HCT116 (cell line): ENCODE measurements at regions not wholly inside any gene's neighbourhood (a gene's known extent, or its start where the extent isn't known, plus 50 kb on each side); places are given as distances from the start of the nearest gene placed in this dataset.

Source experiments
- ATAC-seq: fragments of 200-7000 bp; cut with Tn5 transposase; 2 replicates; pipeline ENCODE4 v1.9.1; 2020; ENCODE audit warnings: mild to moderate bottlenecking, moderate library complexity
- BruUV-seq: library from RNA; stranded (reverse); fragments of 400-500 nt; replicated peaks from 2 replicates; lab custom pipeline; 2021; lab: Mats Ljungman, UMichigan
- CTCF ChIA-PET: fragments of 300-600 bp; sonication (Branson Sonifier 250); formaldehyde crosslinking; loops from one replicate; lab custom pipeline; 2021; ENCODE audit warnings: antibody characterized with exemption; lab: Charles Lee
- POLR2A ChIA-PET: fragments of 300-600, 350-600 bp; sonication (Branson Sonifier 250); formaldehyde crosslinking; loops from one replicate; lab custom pipeline; 2021; ENCODE audit warnings: antibody characterized with exemption; lab: Charles Lee
- RAD21 ChIA-PET, 2 experiments: fragments of 300-600 bp; sonication (Branson Sonifier 250); formaldehyde crosslinking; loops; one replicate each; lab custom pipeline; 2023; ENCODE audit warnings: low total read pairs in 2 of 2; ENCODE audit not compliant: uncharacterized antibody in 2 of 2, unreplicated experiment in 2 of 2, low non-redundant PET in 1 of 2; lab: Charles Lee
- DNase-seq: peaks from one replicate; pipeline ENCODE4 v3.0.0-alpha.2; 2010; ENCODE audit warnings: low read depth, low spot score
- H2AFZ ChIP-seq: fragments of 200-600 bp; shearing (Covaris generic), sonication (generic); 2 replicates; pipeline ENCODE4 v1.6.1; 2017; ENCODE audit warnings: low read depth, mixed run types, mixed read lengths, antibody characterized with exemption, low read length; ENCODE audit not compliant: poor library complexity, severe bottlenecking
- H3K27ac ChIP-seq: 2 replicates; pipeline ENCODE4 v1.5.1; 2012; ENCODE audit warnings: low read depth, low read length
- H3K27me3 ChIP-seq: fragments of 200-600 bp; sonication (generic); 2 replicates; pipeline ENCODE4 v1.6.1; 2016; ENCODE audit warnings: mixed run types, low read length, mixed read lengths; ENCODE audit not compliant: insufficient read depth
- H3K36me3 ChIP-seq, 2 experiments: fragments of 200-500 bp in 1 of 2; fragments of 200-600 bp in 1 of 2; sonication (Bioruptor generic) in 1 of 2; sonication (generic) in 1 of 2; 2 replicates each; pipeline versions ENCODE4 v1.5.1 to v1.6.1; 2014 to 2016; ENCODE audit warnings: low read length in 2 of 2, inconsistent platforms in 1 of 2, mixed read lengths in 1 of 2, mixed run types in 1 of 2; ENCODE audit not compliant: insufficient read depth in 2 of 2, control insufficient read depth in 1 of 2
- H3K4me1 ChIP-seq, 2 experiments: fragments of 200-600 bp in 1 of 2; sonication (generic) in 1 of 2; 2 replicates each; pipeline versions ENCODE4 v1.5.1 to v1.6.1; 2012 to 2017; ENCODE audit warnings: low read length in 2 of 2, inconsistent platforms in 1 of 2, mild to moderate bottlenecking in 1 of 2, mixed read lengths in 1 of 2, mixed run types in 1 of 2, moderate library complexity in 1 of 2; ENCODE audit not compliant: insufficient read depth in 2 of 2, control insufficient read depth in 1 of 2
- H3K4me2 ChIP-seq: fragments of 200-600 bp; sonication (generic); 2 replicates; pipeline ENCODE4 v1.6.1; 2017; ENCODE audit warnings: mixed run types, low read length, mixed read lengths
- H3K4me3 ChIP-seq, 2 experiments: fragments of 200-600 bp in 1 of 2; sonication (generic) in 1 of 2; replicated peaks in 1 of 2; 2 replicates each; pipeline ENCODE4 v1.5.1; 2011 to 2016; ENCODE audit warnings: low read length in 2 of 2, control low read depth in 1 of 2, low read depth in 1 of 2, mild to moderate bottlenecking in 1 of 2, mixed read lengths in 1 of 2, mixed run types in 1 of 2
- H3K79me2 ChIP-seq: fragments of 200-600 bp; sonication (generic); 2 replicates; pipeline ENCODE4 v1.6.1; 2017; ENCODE audit warnings: mild to moderate bottlenecking, mixed run types, low read length, moderate library complexity, mixed read lengths; ENCODE audit not compliant: insufficient read depth
- H3K9ac ChIP-seq: fragments of 200-600 bp; sonication (generic); 2 replicates; pipeline ENCODE4 v1.6.1; 2016; ENCODE audit warnings: low read length, mixed read lengths
- H3K9me2 ChIP-seq: fragments of 200-600 bp; sonication (generic), shearing (Covaris generic); 2 replicates; pipeline ENCODE4 v1.6.1; 2017; ENCODE audit warnings: mixed run types, mild to moderate bottlenecking, moderate library complexity; ENCODE audit not compliant: insufficient read depth
- H3K9me3 ChIP-seq, 2 experiments: fragments of 200-500 bp in 1 of 2; fragments of 200-600 bp in 1 of 2; sonication (Bioruptor generic) in 1 of 2; sonication (generic) in 1 of 2; 2 replicates each; pipeline ENCODE4 v1.6.1; 2014 to 2017; ENCODE audit warnings: low read length in 2 of 2, mixed read lengths in 2 of 2, inconsistent platforms in 1 of 2, low read depth in 1 of 2, mild to moderate bottlenecking in 1 of 2, mixed run types in 1 of 2, moderate library complexity in 1 of 2; ENCODE audit not compliant: control insufficient read depth in 1 of 2, insufficient read depth in 1 of 2
- H4K20me1 ChIP-seq: fragments of 200-600 bp; sonication (generic), shearing (Covaris generic); 2 replicates; pipeline ENCODE4 v1.6.1; 2017; ENCODE audit warnings: mixed run types, mild to moderate bottlenecking, moderate library complexity; ENCODE audit not compliant: insufficient read depth
- CBX3 ChIP-seq: IDR thresholded peaks from 2 replicates; pipeline ENCODE4 v1.6.1; 2012; ENCODE audit warnings: low read depth
- ELF1 ChIP-seq: IDR thresholded peaks from 2 replicates; pipeline ENCODE4 v1.6.1; 2012; ENCODE audit warnings: low read depth, borderline replicate concordance
- EZH2 ChIP-seq: fragments of 200-600 bp; sonication (generic); IDR thresholded peaks from 2 replicates; pipeline ENCODE4 v1.6.1; 2017; ENCODE audit warnings: antibody characterized with exemption, mixed run types
- EZH2phosphoT487 ChIP-seq: fragments of 200-600 bp; IDR thresholded peaks from 2 replicates; pipeline ENCODE4 v1.6.1; 2018; ENCODE audit warnings: antibody characterized with exemption, borderline replicate concordance
- FOSL1 ChIP-seq: IDR thresholded peaks from 2 replicates; pipeline ENCODE4 v1.6.1; 2012; ENCODE audit warnings: low read depth
- POLR2AphosphoS5 ChIP-seq: IDR thresholded peaks from 2 replicates; pipeline ENCODE4 v1.6.1; 2011; ENCODE audit warnings: mild to moderate bottlenecking, low read depth, low read length, moderate library complexity
- RAD21 ChIP-seq: IDR thresholded peaks from 2 replicates; pipeline ENCODE4 v1.6.1; 2012; ENCODE audit warnings: low read depth, mild to moderate bottlenecking
- REST ChIP-seq: IDR thresholded peaks from 2 replicates; pipeline ENCODE4 v1.6.1; 2012; ENCODE audit warnings: low read depth
- SIN3A ChIP-seq: IDR thresholded peaks from 2 replicates; pipeline ENCODE4 v1.6.1; 2012; ENCODE audit warnings: low read depth
- SP1 ChIP-seq: IDR thresholded peaks from 2 replicates; pipeline ENCODE4 v1.6.1; 2012; ENCODE audit warnings: low read depth
- SRF ChIP-seq: IDR thresholded peaks from 2 replicates; pipeline ENCODE4 v1.6.1; 2012; ENCODE audit warnings: low read depth
- intact Hi-C: fragments of 100-400 bp; cut with micrococcal nuclease; formaldehyde crosslinking; loops from 2 replicates; pipeline ENCODE4 v1.10.0; 2022
- TF ChIP-seq, protein P1 (sequence below): IDR thresholded peaks from 2 replicates; pipeline ENCODE4 v1.6.1; 2012
- TF ChIP-seq, protein P2 (sequence below): IDR thresholded peaks from 2 replicates; pipeline ENCODE4 v1.6.1; 2012
- TF ChIP-seq, protein P3 (sequence below), 3 experiments: fragments of 200-600 bp in 1 of 3; sonication (generic) in 1 of 3; IDR thresholded peaks in 2 of 3; conservative IDR thresholded peaks in 1 of 3; 2 replicates each; pipeline ENCODE4 v1.5.1; 2012 to 2017; ENCODE audit warnings: low read depth in 2 of 3, low read length in 2 of 3, antibody characterized with exemption in 1 of 3, borderline replicate concordance in 1 of 3, control low read depth in 1 of 3, mild to moderate bottlenecking in 1 of 3, mixed read lengths in 1 of 3, mixed run types in 1 of 3, moderate library complexity in 1 of 3; ENCODE audit not compliant: insufficient read depth in 1 of 3

DNA sequence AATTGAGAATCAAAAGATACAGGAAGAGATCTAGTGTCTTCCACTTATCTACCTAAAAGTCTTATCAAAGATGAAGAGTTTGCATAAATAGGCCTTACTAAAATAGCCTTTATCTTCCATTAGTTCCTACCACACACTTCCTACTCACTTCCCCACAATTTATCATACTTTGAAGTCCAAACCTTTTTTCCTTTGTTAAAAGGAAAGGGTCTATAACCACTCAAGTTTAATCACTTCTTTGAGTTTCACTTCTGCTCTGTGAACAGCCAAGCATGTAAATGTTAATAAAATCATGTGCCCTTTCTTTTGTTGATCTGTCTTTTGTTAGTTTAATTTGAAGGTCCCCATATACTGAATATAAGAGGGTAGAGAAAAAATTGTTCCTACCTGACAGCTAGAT is 114.5 kb downstream of the PHLDA1 start:
- no peaks in the 10 kb centered on the region for H3K36me3 ChIP-seq
- H4K20me1 ChIP-seq = no peaks in the 10 kb centered on the region
- H3K9me2 ChIP-seq = no peaks in the 10 kb centered on the region
- H3K9ac ChIP-seq = no peak overlapping the region
- no peak overlapping the region for H3K27ac ChIP-seq
- no peak overlapping the region for H3K4me3 ChIP-seq
- H3K4me1 ChIP-seq = peaks cover 21 to 23% of the 10 kb centered on the region in 2 experiments
- H3K4me2 ChIP-seq = no peak overlapping the region
- no peaks in the 10 kb centered on the region for H3K27me3 ChIP-seq
- H3K79me2 ChIP-seq = no peaks in the 10 kb centered on the region
- DNase-seq (no peak), ATAC-seq (no peak)
- H2AFZ ChIP-seq = no peak overlapping the region
- no TSS peak for BruUV-seq
- TF ChIP-seq, protein P1, sequence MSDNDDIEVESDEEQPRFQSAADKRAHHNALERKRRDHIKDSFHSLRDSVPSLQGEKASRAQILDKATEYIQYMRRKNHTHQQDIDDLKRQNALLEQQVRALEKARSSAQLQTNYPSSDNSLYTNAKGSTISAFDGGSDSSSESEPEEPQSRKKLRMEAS = no peak
- TF ChIP-seq SP1 (no peak), ELF1 (no peak), EZH2 (no peak), REST (no peak), RAD21 (no peak), SRF (no peak), POLR2AphosphoS5 (no peak), SIN3A (no peak), CBX3 (no peak), EZH2phosphoT487 (no peak), FOSL1 (no peak)
- TF ChIP-seq, protein P2, sequence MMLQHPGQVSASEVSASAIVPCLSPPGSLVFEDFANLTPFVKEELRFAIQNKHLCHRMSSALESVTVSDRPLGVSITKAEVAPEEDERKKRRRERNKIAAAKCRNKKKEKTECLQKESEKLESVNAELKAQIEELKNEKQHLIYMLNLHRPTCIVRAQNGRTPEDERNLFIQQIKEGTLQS = no peak
- TF ChIP-seq, protein P3, sequence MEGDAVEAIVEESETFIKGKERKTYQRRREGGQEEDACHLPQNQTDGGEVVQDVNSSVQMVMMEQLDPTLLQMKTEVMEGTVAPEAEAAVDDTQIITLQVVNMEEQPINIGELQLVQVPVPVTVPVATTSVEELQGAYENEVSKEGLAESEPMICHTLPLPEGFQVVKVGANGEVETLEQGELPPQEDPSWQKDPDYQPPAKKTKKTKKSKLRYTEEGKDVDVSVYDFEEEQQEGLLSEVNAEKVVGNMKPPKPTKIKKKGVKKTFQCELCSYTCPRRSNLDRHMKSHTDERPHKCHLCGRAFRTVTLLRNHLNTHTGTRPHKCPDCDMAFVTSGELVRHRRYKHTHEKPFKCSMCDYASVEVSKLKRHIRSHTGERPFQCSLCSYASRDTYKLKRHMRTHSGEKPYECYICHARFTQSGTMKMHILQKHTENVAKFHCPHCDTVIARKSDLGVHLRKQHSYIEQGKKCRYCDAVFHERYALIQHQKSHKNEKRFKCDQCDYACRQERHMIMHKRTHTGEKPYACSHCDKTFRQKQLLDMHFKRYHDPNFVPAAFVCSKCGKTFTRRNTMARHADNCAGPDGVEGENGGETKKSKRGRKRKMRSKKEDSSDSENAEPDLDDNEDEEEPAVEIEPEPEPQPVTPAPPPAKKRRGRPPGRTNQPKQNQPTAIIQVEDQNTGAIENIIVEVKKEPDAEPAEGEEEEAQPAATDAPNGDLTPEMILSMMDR (IDR thresholded peaks at IDR 0.05 in 2 of 3, conservative IDR thresholded peaks at IDR 0.05 in 1 of 3; ENCODE audit: borderline replicate concordance in 1 of 3, insufficient read depth in 1 of 3, low read depth in 2 of 3, low read length in 2 of 3) = no peak
- ChIA-PET POLR2A (no interaction called here), CTCF (no interaction called here), RAD21 (no interaction called here)
- intact Hi-C loops = no loop called here
- no peaks in the 10 kb centered on the region for H3K9me3 ChIP-seq
